Activated CD8-positive, alpha-beta T cell treated with anti-CD3 and anti-CD28 coated beads, Interleukin-2, amount 10 ng/mL, durations not matched to agents 7 days and 5 days (primary cell): ENCODE measurements at regions not wholly inside any gene's neighbourhood (a gene's known extent, or its start where the extent isn't known, plus 50 kb on each side); places are given as distances from the start of the nearest gene placed in this dataset.

Experiments
- ATAC-seq: fragments of 150-1000 bp; cut with Tn5 transposase; one replicate; pipeline ENCODE4 v1.10.0; 2021; ENCODE audit warnings: moderate library complexity
- CTCF ChIA-PET: fragments of 350-600 bp; sonication (Branson Sonifier 250); formaldehyde crosslinking; loops from one replicate; lab custom pipeline; 2021; ENCODE audit warnings: antibody characterized with exemption; lab: Charles Lee
- POLR2A ChIA-PET: fragments of 350-600 bp; sonication (Branson Sonifier 250); formaldehyde crosslinking; loops from one replicate; lab custom pipeline; 2021; ENCODE audit warnings: antibody characterized with exemption; lab: Charles Lee
- DNase-seq: peaks from one replicate; pipeline ENCODE4 v3.0.0-alpha.2; 2020
- H3K27ac Mint-ChIP-seq: one replicate; pipeline ENCODE4 v1.8.0; 2021; ENCODE audit warnings: mild to moderate bottlenecking, mixed read lengths
- H3K27me3 Mint-ChIP-seq: one replicate; pipeline ENCODE4 v1.8.0; 2021; ENCODE audit warnings: low read depth, mixed read lengths
- H3K36me3 Mint-ChIP-seq: one replicate; pipeline ENCODE4 v1.8.0; 2021; ENCODE audit warnings: low read depth, mixed read lengths
- H3K4me1 Mint-ChIP-seq: one replicate; pipeline ENCODE4 v1.8.0; 2021; ENCODE audit warnings: low read depth, mixed read lengths
- H3K4me3 Mint-ChIP-seq: one replicate; pipeline ENCODE4 v1.8.0; 2021; ENCODE audit warnings: mild to moderate bottlenecking, mixed read lengths
- H3K9me3 Mint-ChIP-seq: one replicate; pipeline ENCODE4 v1.8.0; 2022; ENCODE audit warnings: mixed read lengths; ENCODE audit not compliant: insufficient read depth

DNA sequence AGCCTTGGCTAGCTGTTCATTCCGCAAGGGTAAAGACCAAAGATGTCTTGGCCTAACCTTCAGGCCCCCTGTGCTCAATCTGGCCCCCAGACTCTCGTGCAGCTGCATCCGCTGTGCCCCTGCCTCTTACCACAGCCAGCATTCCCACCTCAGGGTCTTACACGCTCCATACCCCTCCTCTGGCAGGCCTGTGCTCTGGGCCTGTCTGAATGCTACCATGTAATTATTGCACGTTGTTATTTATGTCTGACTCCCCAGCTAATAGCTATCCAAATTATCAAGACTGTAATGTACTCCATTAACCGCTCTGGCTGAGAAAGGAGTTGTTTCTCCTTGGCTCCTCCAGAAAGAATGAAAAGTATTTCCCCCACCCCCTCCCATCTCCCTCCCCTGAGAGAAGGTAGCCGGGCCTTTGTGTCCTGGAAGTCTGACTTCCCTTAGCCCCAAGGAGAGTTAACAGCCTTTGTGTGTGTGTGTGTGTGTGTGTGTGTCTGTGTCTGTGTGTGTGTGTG is 54.5 kb upstream of the UBE2E1 start:
- ATAC-seq (no peak), DNase-seq (no peak)
- Mint-ChIP-seq H3K27me3 (peaks cover 3% of the 10 kb centered on the region), H3K9me3 (no peaks in the 10 kb centered on the region), H3K4me1 (no peaks in the 10 kb centered on the region), H3K36me3 (no peaks in the 10 kb centered on the region), H3K27ac (no peak overlapping the region), H3K4me3 (no peak overlapping the region)
- CTCF ChIA-PET: no interaction called here
- POLR2A ChIA-PET: no interaction called here

- DNase-seq (no peak), ATAC-seq (no peak)
- H3K9me3 Mint-ChIP-seq: no peaks in the 10 kb centered on the region
- H3K27ac Mint-ChIP-seq: no peak overlapping the region
- H3K4me1 Mint-ChIP-seq: no peaks in the 10 kb centered on the region
- POLR2A ChIA-PET: no interaction called here
- no peak overlapping the region for H3K4me3 Mint-ChIP-seq
- CTCF ChIA-PET: no interaction called here
- H3K27me3 Mint-ChIP-seq: peaks cover 3% of the 10 kb centered on the region
- H3K36me3 Mint-ChIP-seq: no peaks in the 10 kb centered on the region
Observed at GRCh38 chr3:23752126-23752525, 53.6 kb upstream of the UBE2E1 start.

DNA sequence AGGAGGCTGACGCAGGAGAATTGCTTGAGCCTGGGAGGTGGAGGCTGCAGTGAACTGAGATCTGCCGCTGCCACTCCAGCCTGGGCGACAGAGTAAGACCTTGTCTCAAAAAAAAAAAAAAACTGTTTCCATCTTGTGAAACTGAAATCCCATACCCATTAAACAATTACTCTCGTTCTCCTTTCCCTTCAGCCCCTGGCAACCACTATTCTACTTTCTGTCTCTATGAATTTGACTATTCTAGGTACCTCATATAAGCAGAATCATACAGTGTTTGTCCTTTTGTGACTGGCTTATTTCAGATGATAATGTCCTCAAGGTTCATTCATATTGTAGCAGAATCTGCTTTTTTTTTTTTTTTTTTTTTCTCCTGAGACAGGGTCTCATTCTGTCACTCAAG is 51.5 kb upstream of the UBE2E1 start:
- CTCF ChIA-PET: no interaction called here
- no peaks in the 10 kb centered on the region for H3K4me1 Mint-ChIP-seq

More for the DNA sequence above, 51.5 kb upstream of the UBE2E1 start:
- POLR2A ChIA-PET: no interaction called here
- DNase-seq (no peak), ATAC-seq (no peak)
- peaks cover 3% of the 10 kb centered on the region for H3K27me3 Mint-ChIP-seq
- no peak overlapping the region for H3K4me3 Mint-ChIP-seq
- H3K27ac Mint-ChIP-seq: no peak overlapping the region
- H3K9me3 Mint-ChIP-seq: no peaks in the 10 kb centered on the region
- no peaks in the 10 kb centered on the region for H3K36me3 Mint-ChIP-seq
